LNCaP clone FGC (cell line): ENCODE measurements at regions not wholly inside any gene's neighbourhood (a gene's known extent, or its start where the extent isn't known, plus 50 kb on each side); places are given as distances from the start of the nearest gene placed in this dataset.

ENCODE experiments used
- DNase-seq: peaks from one replicate; pipeline ENCODE4 v3.0.0-alpha.2; 2011; ENCODE audit warnings: low read depth
- H3K4me3 ChIP-seq: 2 replicates; pipeline ENCODE4 v1.5.1; 2011; ENCODE audit warnings: mild to moderate bottlenecking, low read depth, low read length, control low read depth
- TF ChIP-seq, protein P1 (sequence below): IDR thresholded peaks from 2 replicates; pipeline ENCODE4 v1.5.1; 2012; ENCODE audit warnings: mild to moderate bottlenecking; ENCODE audit not compliant: control insufficient read depth, insufficient read depth; ENCODE audit errors: extremely low read depth

DNA sequence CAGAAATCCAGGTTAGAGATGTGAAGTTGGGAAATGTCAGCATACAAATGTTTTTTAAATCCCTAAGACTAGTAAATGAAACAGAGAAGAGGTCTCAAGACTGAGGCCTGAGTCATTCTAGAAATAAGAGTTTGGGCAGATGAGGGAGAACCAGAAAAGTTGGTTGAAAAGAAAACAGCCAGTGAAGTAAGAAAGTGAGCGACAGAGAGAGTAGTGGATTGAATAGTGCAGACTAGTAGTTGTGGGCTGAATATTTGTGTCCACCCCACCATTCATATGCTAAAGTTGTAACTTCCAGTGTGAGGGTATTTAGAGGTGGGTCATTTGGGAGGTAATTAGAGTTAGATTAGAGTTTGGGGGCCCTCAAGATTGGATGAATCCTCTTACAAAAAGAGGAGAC is 889.2 kb downstream of the TTLL7 start:
- H3K4me3 ChIP-seq, result no peak overlapping the region
- DNase-seq, result no peak
- TF ChIP-seq, protein P1, sequence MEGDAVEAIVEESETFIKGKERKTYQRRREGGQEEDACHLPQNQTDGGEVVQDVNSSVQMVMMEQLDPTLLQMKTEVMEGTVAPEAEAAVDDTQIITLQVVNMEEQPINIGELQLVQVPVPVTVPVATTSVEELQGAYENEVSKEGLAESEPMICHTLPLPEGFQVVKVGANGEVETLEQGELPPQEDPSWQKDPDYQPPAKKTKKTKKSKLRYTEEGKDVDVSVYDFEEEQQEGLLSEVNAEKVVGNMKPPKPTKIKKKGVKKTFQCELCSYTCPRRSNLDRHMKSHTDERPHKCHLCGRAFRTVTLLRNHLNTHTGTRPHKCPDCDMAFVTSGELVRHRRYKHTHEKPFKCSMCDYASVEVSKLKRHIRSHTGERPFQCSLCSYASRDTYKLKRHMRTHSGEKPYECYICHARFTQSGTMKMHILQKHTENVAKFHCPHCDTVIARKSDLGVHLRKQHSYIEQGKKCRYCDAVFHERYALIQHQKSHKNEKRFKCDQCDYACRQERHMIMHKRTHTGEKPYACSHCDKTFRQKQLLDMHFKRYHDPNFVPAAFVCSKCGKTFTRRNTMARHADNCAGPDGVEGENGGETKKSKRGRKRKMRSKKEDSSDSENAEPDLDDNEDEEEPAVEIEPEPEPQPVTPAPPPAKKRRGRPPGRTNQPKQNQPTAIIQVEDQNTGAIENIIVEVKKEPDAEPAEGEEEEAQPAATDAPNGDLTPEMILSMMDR, result no peak

DNA sequence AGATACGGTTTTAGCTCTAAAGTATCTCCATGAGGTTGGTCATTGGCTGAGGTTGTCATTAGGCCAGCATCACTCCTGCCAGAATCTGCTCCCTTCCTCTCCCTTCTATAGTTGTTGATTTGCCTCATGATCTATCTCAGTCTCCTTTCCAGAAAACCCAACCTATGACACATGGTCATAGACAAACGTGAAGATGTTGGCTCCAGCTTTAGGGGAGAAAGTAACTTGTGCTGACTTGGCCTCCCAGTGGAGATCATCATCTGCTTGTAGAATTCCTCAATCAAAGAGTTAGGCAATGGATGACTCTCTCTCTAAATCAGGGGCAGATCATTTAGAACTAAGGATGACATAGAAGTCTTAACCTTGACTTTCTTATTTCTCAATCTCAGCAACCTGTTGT is 894.4 kb downstream of the TTLL7 start:
- DNase-seq, result no peak
- TF ChIP-seq, protein P1, result no peak
- no peak overlapping the region for H3K4me3 ChIP-seq

DNA sequence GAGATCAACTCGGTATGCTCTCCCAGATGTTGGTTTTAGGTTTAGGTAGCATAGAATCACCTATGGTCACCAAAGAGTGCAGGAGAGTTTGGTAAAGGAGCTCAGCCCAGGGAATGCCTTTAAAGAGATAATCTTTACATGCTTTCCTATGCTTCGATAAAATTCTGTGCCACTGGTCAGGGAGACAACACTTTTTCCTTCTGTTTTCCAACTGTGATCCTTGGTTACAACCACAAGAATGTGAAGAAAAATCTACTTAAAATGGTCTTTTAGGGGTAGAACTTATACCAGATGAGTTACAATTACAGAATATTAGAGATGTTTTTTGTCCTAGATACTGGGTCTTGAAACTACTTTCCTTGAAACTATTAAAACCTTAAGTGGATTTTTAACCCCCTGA is 895.6 kb downstream of the TTLL7 start:
- TF ChIP-seq, protein P1, result no peak
- DNase-seq, result no peak
- H3K4me3 ChIP-seq, result no peak overlapping the region

DNA sequence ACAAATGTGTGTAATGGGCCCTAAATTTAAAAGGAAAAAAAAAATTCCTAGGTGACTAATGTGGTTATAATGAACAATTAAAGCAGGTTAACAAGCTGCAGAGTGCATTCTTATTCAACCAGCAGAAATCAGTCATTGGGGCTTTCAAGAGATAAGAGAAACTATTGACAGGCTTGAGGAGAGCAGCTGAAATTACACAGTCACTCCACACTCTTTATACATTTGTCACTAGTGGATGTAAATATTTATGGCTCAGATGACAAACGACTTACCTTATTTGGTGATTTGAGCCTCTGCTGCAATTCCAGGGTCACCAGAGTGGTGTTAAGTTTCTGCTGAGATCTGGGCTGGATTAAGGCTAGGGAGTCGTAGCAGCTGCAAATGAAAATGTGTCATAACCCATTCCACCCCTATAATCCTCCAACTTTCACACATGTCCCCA is 896.3 kb downstream of the TTLL7 start:
- TF ChIP-seq, protein P1, result no peak
- no peak overlapping the region for H3K4me3 ChIP-seq
- no peak for DNase-seq

DNA sequence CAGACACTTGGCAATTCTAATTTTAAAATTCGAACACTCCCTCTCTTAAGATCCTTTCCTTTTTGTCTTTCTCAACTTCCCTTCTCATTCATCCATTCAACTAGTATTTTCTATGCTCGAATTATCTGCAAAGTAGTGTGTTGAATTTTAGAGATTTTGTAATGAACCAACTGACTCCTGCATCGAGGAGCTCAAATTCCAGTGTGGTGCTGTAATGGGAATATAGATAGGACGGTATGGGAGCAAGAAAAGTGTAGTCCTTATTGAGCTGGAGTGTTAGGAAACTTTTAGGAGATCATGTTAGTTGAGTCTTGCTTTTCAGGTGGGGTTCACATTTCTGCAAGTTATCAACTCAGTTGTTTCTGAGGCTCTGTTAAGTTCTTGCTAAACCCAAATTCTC is 897.5 kb downstream of the TTLL7 start:
- no peak overlapping the region for H3K4me3 ChIP-seq
- TF ChIP-seq, protein P1, result no peak
- DNase-seq, result no peak

DNA sequence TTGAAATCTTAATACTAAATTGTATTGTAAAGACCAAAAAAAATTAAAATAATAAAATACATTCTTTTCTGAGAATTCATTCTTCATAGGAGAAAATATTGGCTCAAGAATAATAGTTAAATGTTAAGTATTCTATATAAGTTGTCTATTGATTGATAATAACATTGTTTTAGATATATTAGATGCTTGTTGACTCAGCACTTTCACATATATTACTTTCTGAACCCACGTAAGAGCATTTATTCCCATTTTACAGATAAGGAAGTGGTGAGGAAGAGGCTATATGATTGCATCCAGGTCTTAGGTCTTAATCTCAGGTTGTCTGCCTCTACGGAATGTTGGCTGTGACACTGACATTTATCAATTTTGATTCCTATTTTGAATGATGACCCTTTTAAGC is 898.8 kb downstream of the TTLL7 start:
- TF ChIP-seq, protein P1, result no peak
- DNase-seq, result no peak
- no peak overlapping the region for H3K4me3 ChIP-seq

DNA sequence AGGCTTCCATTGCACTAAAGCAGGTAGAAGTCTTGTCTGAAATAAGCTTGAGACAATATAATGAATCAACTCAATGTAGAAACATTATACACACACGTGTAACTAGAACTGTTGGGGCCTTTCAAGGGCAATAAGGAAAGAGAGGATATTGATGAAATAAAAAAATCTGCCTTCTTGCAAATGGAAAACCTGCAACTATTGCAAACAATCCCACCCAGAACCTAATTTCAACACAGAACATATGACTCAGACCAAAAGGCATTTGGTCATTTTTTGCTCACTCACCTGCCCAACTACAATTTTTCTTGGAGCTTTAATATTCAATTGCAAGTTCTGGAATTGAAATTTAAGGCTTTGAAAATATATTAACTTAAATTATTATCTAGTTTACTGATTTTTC is 900.1 kb downstream of the TTLL7 start:
- no peak overlapping the region for H3K4me3 ChIP-seq
- TF ChIP-seq, protein P1, result no peak
- no peak for DNase-seq
